ENCODE measurements at regions not wholly inside any gene's neighbourhood (a gene's known extent, or its start where the extent isn't known, plus 50 kb on each side); places are given as distances from the start of the nearest gene placed in this dataset.

- ChIA-PET POLR2A (no interaction called here), CTCF (no interaction called here)
- no peak overlapping the region for H3K4me3 ChIP-seq (ENCODE audit: low read depth, low read length)
- no peak for DNase-seq (ENCODE audit: low read depth, low spot score)
- TF ChIP-seq CTCF (IDR thresholded peaks at IDR 0.05; ENCODE audit: insufficient read depth, low read length, missing control alignments): no peak
Measured at GRCh38 chr11:70618431-70619101, 220.2 kb downstream of the CTTN start.

GRCh38 chr11:70619591-70619990 is 221.3 kb downstream of the CTTN start:
- TF ChIP-seq CTCF (IDR thresholded peaks at IDR 0.05; ENCODE audit: insufficient read depth, low read length, missing control alignments): no peak
- H3K4me3 ChIP-seq (ENCODE audit: low read depth, low read length): no peak overlapping the region
- CTCF ChIA-PET: no interaction called here
- no peak for DNase-seq (ENCODE audit: low read depth, low spot score)
- POLR2A ChIA-PET: no interaction called here

- ChIA-PET POLR2A (no interaction called here), CTCF (no interaction called here)
- DNase-seq (ENCODE audit: low read depth, low spot score): no peak
- TF ChIP-seq CTCF (IDR thresholded peaks at IDR 0.05; ENCODE audit: insufficient read depth, low read length, missing control alignments): no peak
- no peak overlapping the region for H3K4me3 ChIP-seq (ENCODE audit: low read depth, low read length)
Measured at GRCh38 chr11:70620510-70621184, 222.3 kb downstream of the CTTN start.

GRCh38 chr11:70621241-70621640 is 222.9 kb downstream of the CTTN start:
- ChIA-PET CTCF (no interaction called here), POLR2A (no interaction called here)
- no peak for DNase-seq (ENCODE audit: low read depth, low spot score)
- H3K4me3 ChIP-seq (ENCODE audit: low read depth, low read length): no peak overlapping the region
- no peak for TF ChIP-seq CTCF (IDR thresholded peaks at IDR 0.05; ENCODE audit: insufficient read depth, low read length, missing control alignments)

- DNase-seq (ENCODE audit: low read depth, low spot score): no peak
- TF ChIP-seq CTCF (IDR thresholded peaks at IDR 0.05; ENCODE audit: insufficient read depth, low read length, missing control alignments): no peak
- no peak overlapping the region for H3K4me3 ChIP-seq (ENCODE audit: low read depth, low read length)
- POLR2A ChIA-PET: no interaction called here
- CTCF ChIA-PET: no interaction called here
Measured at GRCh38 chr11:70622091-70622490, 223.8 kb downstream of the CTTN start.

- ChIA-PET POLR2A (no interaction called here), CTCF (no interaction called here)
- DNase-seq (ENCODE audit: low read depth, low spot score): no peak
- no peak for TF ChIP-seq CTCF (IDR thresholded peaks at IDR 0.05; ENCODE audit: insufficient read depth, low read length, missing control alignments)
- no peak overlapping the region for H3K4me3 ChIP-seq (ENCODE audit: low read depth, low read length)
Measured at GRCh38 chr11:70623906-70624597, 225.7 kb downstream of the CTTN start.

All from AG04449 (cell line).